Adrenal gland (tissue), 9 donors: ENCODE measurements at regions not wholly inside any gene's neighbourhood (a gene's known extent, or its start where the extent isn't known, plus 50 kb on each side); places are given as distances from the start of the nearest gene placed in this dataset.

Experiments
- DNase-seq, 7 donors: peaks; one replicate each; pipeline ENCODE4 v3.0.0-alpha.2; 2019 to 2020
- H3K27ac ChIP-seq, 5 donors: fragments of 200-600 bp; sonication (generic) in 4 of 5; 1 replicate in 3 of 5; 2 replicates in 2 of 5; pipeline versions ENCODE4 v1.5.1 to v1.8.0; 2016 to 2020; ENCODE audit warnings: mild to moderate bottlenecking in 1 of 5
- H3K27me3 ChIP-seq: fragments of 200-600 bp; 2 replicates; pipeline ENCODE4 v1.8.0; 2021
- H3K36me3 ChIP-seq, 2 donors: fragments of 200-600 bp; replicated peaks in 1 of 2; 1 replicate in 1 of 2; 2 replicates in 1 of 2; pipeline versions ENCODE4 v1.5.1 to v1.8.0; 2018 to 2022
- H3K4me1 ChIP-seq, 2 donors: fragments of 200-600 bp; replicated peaks in 1 of 2; 1 replicate in 1 of 2; 2 replicates in 1 of 2; pipeline versions ENCODE4 v1.5.1 to v1.8.0; 2018 to 2021
- H3K4me3 ChIP-seq, 4 donors: fragments of 200-600 bp; sonication (generic) in 3 of 4; one replicate each; pipeline ENCODE4 v1.5.1; 2016 to 2018
- H3K9me3 ChIP-seq, 3 donors: fragments of 200-600 bp; sonication (generic) in 1 of 3; replicated peaks in 1 of 3; 1 replicate in 2 of 3; 2 replicates in 1 of 3; pipeline versions ENCODE4 v1.5.1 to v1.8.0; 2016 to 2021
- CTCF ChIP-seq, 6 experiments: fragments of 450-650 bp in 4 of 6; fragments of 200-600 bp in 2 of 6; sonication (generic) in 1 of 6; IDR thresholded peaks; 1 replicate in 5 of 6; 2 replicates in 1 of 6; pipeline versions ENCODE4 v1.5.1 to v1.8.0; 2016 to 2021; ENCODE audit warnings: antibody characterized with exemption in 6 of 6, mild to moderate bottlenecking in 2 of 6, moderate library complexity in 1 of 6
- POLR2A ChIP-seq, 2 donors: fragments of 450-650 bp; IDR thresholded peaks; one replicate each; pipeline ENCODE4 v1.6.1; 2017; ENCODE audit warnings: antibody characterized with exemption in 2 of 2, mild to moderate bottlenecking in 2 of 2, moderate library complexity in 1 of 2
- WGBS, 4 donors: extraction: QIAGEN DNeasy Blood & Tissue Kit in 2 of 4; methylation state at CpG; one replicate each; pipeline versions ENCODE4 v1.1.5 to v1.1.7; 2013 to 2017; 5-methylcytosine and 5-hydroxymethylcytosine counted together
- intact Hi-C, 2 donors: fragments of 100-400 bp; cut with DNase I; formaldehyde crosslinking; loops; one replicate each; pipeline versions ENCODE4 v1.14.1 to v1.15.0; 2022 to 2023
- donor health status: healthy with polysubstance abuse.
- donor health status: Bipolar disorder and iron deficiency.
- donor health status: DM: yes; HTN: yes; CAD: no.
- donor health status: DM: no; HTN: no; CAD: no.
- donor health status: DM: no; HTN: no; CAD: no.

DNA sequence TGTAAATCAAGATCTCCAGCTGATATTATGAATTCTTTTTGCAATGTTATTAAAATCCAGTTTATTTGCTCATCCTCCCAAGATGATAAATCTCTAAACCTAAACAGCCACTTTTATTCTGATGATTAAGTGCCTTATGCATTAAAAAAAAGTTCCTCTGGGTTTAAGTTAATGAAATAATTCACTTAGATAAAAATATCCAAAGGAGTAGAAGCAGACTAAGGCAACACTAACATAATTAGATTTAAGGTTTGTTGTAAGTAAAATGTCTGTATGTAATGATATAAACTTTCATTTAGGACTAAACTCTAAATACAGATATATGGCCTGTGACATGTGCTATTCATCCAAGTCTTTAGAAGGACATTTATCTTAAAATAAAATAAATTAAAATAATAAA lies 457.2 kb downstream of the TENT5A start:
- Histone ChIP-seq H3K27me3 (no peaks in the 10 kb centered on the region), H3K27ac (no peak overlapping the region), H3K36me3 (no peaks in the 10 kb centered on the region), H3K4me1 (no peaks in the 10 kb centered on the region), H3K4me3 (no peak overlapping the region), H3K9me3 (no peaks in the 10 kb centered on the region)
- no peak for DNase-seq
- TF ChIP-seq CTCF (IDR thresholded peaks at IDR 0.05) (no peak), POLR2A (IDR thresholded peaks at IDR 0.05) (no peak)
- intact Hi-C loops: no loop called here

- 72 to 81% (median 79%) methylated on average over 2 of the region's 2 CpGs for WGBS, 4 donors
- TF ChIP-seq POLR2A (IDR thresholded peaks at IDR 0.05) (no peak), CTCF (IDR thresholded peaks at IDR 0.05) (no peak)
- no peaks in the 10 kb centered on the region for H3K9me3 ChIP-seq
- H3K36me3 ChIP-seq: no peaks in the 10 kb centered on the region
- DNase-seq: no peak
- H3K4me1 ChIP-seq: no peaks in the 10 kb centered on the region
- no peak overlapping the region for H3K4me3 ChIP-seq
- intact Hi-C loops: no loop called here
- no peaks in the 10 kb centered on the region for H3K27me3 ChIP-seq
- H3K27ac ChIP-seq: no peak overlapping the region
These were observed 458.6 kb downstream of the TENT5A start for GRCh38 chr6:81293896-81294295.

DNA sequence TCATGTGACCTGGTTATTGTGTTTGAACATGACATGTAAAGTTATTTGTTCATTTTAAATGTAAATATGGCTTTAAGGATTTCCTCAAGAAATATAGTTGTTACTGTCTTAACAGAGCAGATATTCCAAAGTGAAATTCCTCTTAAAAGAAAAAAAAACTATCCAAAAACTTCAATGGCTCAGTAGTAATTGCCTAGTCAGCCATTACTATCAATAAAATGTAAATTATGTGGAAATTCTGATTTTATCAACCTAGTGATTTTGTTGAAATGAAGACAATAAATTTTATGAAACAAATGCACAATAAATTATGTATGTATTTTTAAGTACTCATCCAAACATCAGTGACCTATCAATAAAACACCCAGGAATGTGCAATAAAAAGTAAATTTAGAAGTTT lies 463.3 kb downstream of the TENT5A start:
- Histone ChIP-seq H3K9me3 (no peaks in the 10 kb centered on the region), H3K27me3 (no peaks in the 10 kb centered on the region), H3K4me1 (no peaks in the 10 kb centered on the region), H3K27ac (no peak overlapping the region), H3K4me3 (no peak overlapping the region), H3K36me3 (no peaks in the 10 kb centered on the region)
- no peak for TF ChIP-seq POLR2A (IDR thresholded peaks at IDR 0.05)
- TF ChIP-seq CTCF (IDR thresholded peaks at IDR 0.05): no peak
- intact Hi-C loops: no loop called here
- no peak for DNase-seq

GRCh38 chr6:81265106-81265505 lies 487.4 kb downstream of the TENT5A start:
- Histone ChIP-seq H3K27ac (no peak overlapping the region), H3K4me3 (peak overlapping the region in 1 of 4 donors; percentile 9), H3K36me3 (no peaks in the 10 kb centered on the region), H3K9me3 (no peaks in the 10 kb centered on the region), H3K27me3 (no peaks in the 10 kb centered on the region), H3K4me1 (no peaks in the 10 kb centered on the region)
- WGBS, 4 donors: 67 to 79% (median 75%) methylated on average over 4 of the region's 4 CpGs
- TF ChIP-seq CTCF (IDR thresholded peaks at IDR 0.05) (no peak), POLR2A (IDR thresholded peaks at IDR 0.05) (no peak)
- peak in 3 of 7 donors; percentile 9 to 23 (median 21) for DNase-seq
- intact Hi-C loops: no loop called here
